Endodermal cell (in vitro differentiated cells): ENCODE measurements at regions not wholly inside any gene's neighbourhood (a gene's known extent, or its start where the extent isn't known, plus 50 kb on each side); places are given as distances from the start of the nearest gene placed in this dataset.
A peak's percentile ranks its signal among the peaks of the same experiment; 100 is the strongest.

Experiments
- DNase-seq: peaks from one replicate; pipeline ENCODE4 v3.0.0-alpha.2; 2017
- H3K27ac ChIP-seq: 2 replicates; pipeline ENCODE4 v1.5.1; 2013; ENCODE audit warnings: mild to moderate bottlenecking, low read depth, low read length, moderate library complexity
- H3K27me3 ChIP-seq: 2 replicates; pipeline ENCODE4 v1.6.1; 2013; ENCODE audit warnings: mild to moderate bottlenecking, low read length, moderate library complexity; ENCODE audit not compliant: insufficient read depth, control insufficient read depth, poor library complexity, severe bottlenecking
- H3K36me3 ChIP-seq: 2 replicates; pipeline ENCODE4 v1.7.0; 2013; ENCODE audit warnings: mild to moderate bottlenecking, low read length, moderate library complexity; ENCODE audit not compliant: control insufficient read depth, insufficient read depth
- H3K4me1 ChIP-seq: one replicate; pipeline ENCODE4 v1.7.0; 2013; ENCODE audit warnings: low read length; ENCODE audit not compliant: control insufficient read depth, insufficient read depth
- H3K4me3 ChIP-seq: 2 replicates; pipeline ENCODE4 v1.5.1; 2013; ENCODE audit warnings: mild to moderate bottlenecking, low read length, moderate library complexity
- H3K9ac ChIP-seq: 2 replicates; pipeline ENCODE4 v1.6.1; 2013; ENCODE audit warnings: mild to moderate bottlenecking, low read length, moderate library complexity; ENCODE audit not compliant: poor library complexity, severe bottlenecking; ENCODE audit errors: extremely low read depth
- H3K9me3 ChIP-seq: 2 replicates; pipeline ENCODE4 v1.6.1; 2013; ENCODE audit warnings: mild to moderate bottlenecking, low read length, moderate library complexity; ENCODE audit not compliant: control insufficient read depth
- H3K27ac Mint-ChIP-seq: 2 replicates; pipeline ENCODE4 v1.8.0; 2020; ENCODE audit warnings: mixed read lengths
- H3K27me3 Mint-ChIP-seq: 2 replicates; pipeline ENCODE4 v1.8.0; 2021; ENCODE audit warnings: mild to moderate bottlenecking, mixed read lengths; ENCODE audit not compliant: insufficient read depth
- H3K36me3 Mint-ChIP-seq: 2 replicates; pipeline ENCODE4 v1.8.0; 2020; ENCODE audit warnings: low read depth, mixed read lengths
- H3K4me1 Mint-ChIP-seq: 2 replicates; pipeline ENCODE4 v1.8.0; 2020; ENCODE audit warnings: mixed read lengths
- H3K4me3 Mint-ChIP-seq: 2 replicates; pipeline ENCODE4 v1.8.0; 2020; ENCODE audit warnings: mild to moderate bottlenecking, moderate library complexity, mixed read lengths
- H3K9me3 Mint-ChIP-seq: 2 replicates; pipeline ENCODE4 v1.8.0; 2020; ENCODE audit warnings: mild to moderate bottlenecking, mixed read lengths
- CTCF ChIP-seq: fragments of 200-600 bp; sonication (generic); conservative IDR thresholded peaks from 2 replicates; pipeline ENCODE4 v1.5.0; 2021; ENCODE audit warnings: antibody characterized with exemption, mild to moderate bottlenecking
- WGBS, 2 experiments: methylation state at CpG; one replicate each; pipeline versions ENCODE4 v1.1.5 to v1.1.7; 2013; ENCODE audit warnings: missing lambda C conversion rate in 2 of 2, mixed read lengths in 1 of 2; ENCODE audit not compliant: insufficient coverage in 1 of 2, insufficient read length in 1 of 2; 5-methylcytosine and 5-hydroxymethylcytosine counted together

DNA sequence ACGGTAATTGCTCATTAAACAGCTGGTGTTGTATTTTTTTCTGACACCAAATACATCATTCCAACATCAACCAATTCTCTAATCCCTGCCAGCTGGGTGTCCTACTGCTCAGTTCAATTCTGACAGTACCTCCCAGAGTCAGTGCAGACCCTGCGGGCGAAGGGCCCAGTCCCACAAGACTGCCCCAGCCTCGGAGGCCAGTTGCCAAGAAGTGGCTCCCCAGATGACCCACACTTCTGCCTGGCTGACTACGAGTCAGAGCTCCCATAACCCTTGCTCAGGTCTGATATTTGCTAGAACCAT is 147.2 kb downstream of the CTTN start:
- no peak overlapping the region for H3K4me3 Mint-ChIP-seq
- H3K4me1 ChIP-seq: no peaks in the 10 kb centered on the region
- peak overlapping the region; percentile 97 for H3K27ac ChIP-seq
- no peak overlapping the region for H3K9ac ChIP-seq
- WGBS, 2 experiments: 92 to 94% methylated on average over 5 of the region's 5 CpGs
- DNase-seq: no peak
- H3K36me3 Mint-ChIP-seq: no peaks in the 10 kb centered on the region
- no peak for TF ChIP-seq CTCF
- H3K36me3 ChIP-seq: no peaks in the 10 kb centered on the region
- H3K4me3 ChIP-seq: no peak overlapping the region
- H3K27me3 Mint-ChIP-seq: no peaks in the 10 kb centered on the region
- no peak overlapping the region for H3K27ac Mint-ChIP-seq
- no peaks in the 10 kb centered on the region for H3K9me3 ChIP-seq
- peaks cover 12% of the 10 kb centered on the region for H3K4me1 Mint-ChIP-seq
- H3K9me3 Mint-ChIP-seq: no peaks in the 10 kb centered on the region
- H3K27me3 ChIP-seq: no peaks in the 10 kb centered on the region

DNA sequence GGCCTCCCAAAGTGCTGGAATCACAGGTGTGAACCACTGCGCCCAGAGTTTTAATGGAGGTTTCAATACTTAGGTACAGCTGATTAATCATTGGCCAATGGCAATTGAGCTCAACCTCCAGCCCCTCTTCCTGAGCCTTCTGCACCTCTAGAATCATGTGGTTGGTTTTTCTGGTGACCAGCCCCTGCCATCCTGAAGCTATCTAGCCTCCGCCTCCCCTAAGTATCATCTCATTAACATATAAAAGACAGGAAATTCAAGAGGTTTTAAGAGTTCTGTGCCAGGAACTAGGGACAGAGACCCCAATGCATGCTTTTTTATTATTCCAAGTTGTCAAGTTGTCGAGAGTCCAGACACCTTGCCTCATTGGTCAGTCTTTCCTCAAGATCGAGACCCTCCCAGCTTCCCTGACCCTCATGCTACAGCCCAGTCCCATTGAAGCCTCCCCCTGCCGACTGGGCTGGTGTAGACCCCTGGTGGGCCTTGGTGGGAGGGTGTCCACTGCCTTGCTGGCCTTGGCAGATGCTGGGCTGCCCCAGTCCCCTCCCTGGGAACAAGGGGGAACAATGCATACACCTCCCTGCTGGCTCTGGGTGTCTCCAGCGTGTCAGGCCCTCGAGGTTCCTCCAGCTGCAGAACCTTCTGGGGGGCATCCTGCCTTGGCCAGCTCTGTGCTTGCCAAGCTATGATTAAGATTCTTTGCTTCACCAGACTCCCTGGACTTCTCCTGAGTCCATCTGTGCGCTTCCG is 148.0 kb downstream of the CTTN start:
- peak; percentile 50 for DNase-seq
- H3K27me3 ChIP-seq: no peaks in the 10 kb centered on the region
- no peak overlapping the region for H3K27ac ChIP-seq
- H3K36me3 Mint-ChIP-seq: no peaks in the 10 kb centered on the region
- H3K27me3 Mint-ChIP-seq: no peaks in the 10 kb centered on the region
- WGBS, 2 experiments: 85 to 95% methylated on average over 3 to 9 of the region's 9 CpGs
- no peak overlapping the region for H3K4me3 ChIP-seq
- no peaks in the 10 kb centered on the region for H3K9me3 Mint-ChIP-seq
- no peak overlapping the region for H3K9ac ChIP-seq
- H3K27ac Mint-ChIP-seq: no peak overlapping the region
- no peak for TF ChIP-seq CTCF
- H3K4me3 Mint-ChIP-seq: no peak overlapping the region
- no peaks in the 10 kb centered on the region for H3K36me3 ChIP-seq
- H3K4me1 ChIP-seq: no peaks in the 10 kb centered on the region
- no peaks in the 10 kb centered on the region for H3K9me3 ChIP-seq
- peaks cover 13% of the 10 kb centered on the region for H3K4me1 Mint-ChIP-seq

DNA sequence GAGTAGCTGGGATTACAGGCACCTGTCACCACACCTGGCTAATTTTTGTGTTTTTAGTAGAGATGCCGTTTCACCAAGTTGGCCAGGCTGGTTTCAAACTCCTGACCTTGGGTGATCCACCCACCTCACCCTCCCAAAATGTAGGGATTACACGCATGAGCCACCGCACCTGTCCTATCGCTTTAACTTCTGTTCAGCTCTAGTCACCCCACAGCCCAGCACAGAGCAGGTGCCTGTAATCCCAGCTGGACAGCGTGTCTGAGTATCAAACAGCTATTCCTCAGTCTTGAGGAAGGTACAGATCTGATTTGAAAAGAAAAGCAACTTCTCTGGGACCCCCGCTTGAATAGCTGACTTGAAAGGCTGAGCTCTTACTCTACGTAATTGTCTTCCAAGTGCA is 149.1 kb downstream of the CTTN start:
- Mint-ChIP-seq H3K4me3 (no peak overlapping the region), H3K4me1 (peaks cover 14% of the 10 kb centered on the region), H3K27me3 (no peaks in the 10 kb centered on the region), H3K9me3 (no peaks in the 10 kb centered on the region), H3K36me3 (no peaks in the 10 kb centered on the region), H3K27ac (no peak overlapping the region)
- peak; percentile 39 for DNase-seq
- peak overlapping the region; percentile 47 for H3K27ac ChIP-seq
- no peaks in the 10 kb centered on the region for H3K36me3 ChIP-seq
- no peaks in the 10 kb centered on the region for H3K4me1 ChIP-seq
- H3K9ac ChIP-seq: no peak overlapping the region
- H3K9me3 ChIP-seq: no peaks in the 10 kb centered on the region
- no peak for TF ChIP-seq CTCF
- H3K4me3 ChIP-seq: no peak overlapping the region
- H3K27me3 ChIP-seq: no peaks in the 10 kb centered on the region
- 92 to 94% methylated on average over 5 to 7 of the region's 7 CpGs for WGBS, 2 experiments
